TTC549 (cell line): ENCODE measurements at regions not wholly inside any gene's neighbourhood (a gene's known extent, or its start where the extent isn't known, plus 50 kb on each side); places are given as distances from the start of the nearest gene placed in this dataset.
A peak's percentile ranks its signal among the peaks of the same experiment; 100 is the strongest.
"Not testable (repeated sequence)": the region's sequence is repeated elsewhere in the genome, so short reads cannot be mapped to it uniquely, and the experiment has no call there.

ENCODE experiments used
- FAIRE-seq: peaks from 2 replicates; lab custom pipeline; 2012; peaks lifted over from hg19 to GRCh38; lab: Jason Lieb, UNC

DNA sequence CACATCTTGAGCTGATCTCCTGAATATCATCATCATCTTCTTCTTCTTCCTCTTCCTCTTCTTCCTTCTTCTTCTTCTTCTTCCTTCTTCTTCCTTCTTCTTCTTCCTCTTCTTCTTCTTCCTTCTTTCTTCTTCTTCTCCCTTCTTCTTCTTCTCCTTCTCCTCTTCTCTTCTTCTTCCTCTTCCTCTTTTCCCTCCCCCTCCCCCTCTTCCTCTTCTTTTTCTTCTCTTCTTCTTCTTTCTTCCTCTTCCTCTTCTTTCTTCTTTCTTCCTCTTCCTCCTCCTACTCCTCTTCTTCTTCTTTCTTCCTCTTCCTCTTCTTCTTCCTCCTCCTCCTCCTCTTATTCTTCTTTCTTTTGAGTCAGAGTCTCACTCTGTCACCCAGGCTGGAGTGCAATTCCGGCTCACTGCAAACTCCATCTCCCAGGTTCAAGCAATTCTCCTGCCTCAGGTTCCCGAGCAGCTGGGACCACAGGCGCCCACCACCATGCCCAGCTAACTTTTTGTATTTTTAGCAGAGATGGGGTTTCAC is 197.9 kb upstream of the NANOGP8 start:
- no peak for FAIRE-seq

- no peak for FAIRE-seq
Observed at GRCh38 chr15:35281515-35281914, 196.4 kb upstream of the NANOGP8 start.

GRCh38 chr15:35279811-35280210 is 194.7 kb upstream of the NANOGP8 start:
- no peak for FAIRE-seq

DNA sequence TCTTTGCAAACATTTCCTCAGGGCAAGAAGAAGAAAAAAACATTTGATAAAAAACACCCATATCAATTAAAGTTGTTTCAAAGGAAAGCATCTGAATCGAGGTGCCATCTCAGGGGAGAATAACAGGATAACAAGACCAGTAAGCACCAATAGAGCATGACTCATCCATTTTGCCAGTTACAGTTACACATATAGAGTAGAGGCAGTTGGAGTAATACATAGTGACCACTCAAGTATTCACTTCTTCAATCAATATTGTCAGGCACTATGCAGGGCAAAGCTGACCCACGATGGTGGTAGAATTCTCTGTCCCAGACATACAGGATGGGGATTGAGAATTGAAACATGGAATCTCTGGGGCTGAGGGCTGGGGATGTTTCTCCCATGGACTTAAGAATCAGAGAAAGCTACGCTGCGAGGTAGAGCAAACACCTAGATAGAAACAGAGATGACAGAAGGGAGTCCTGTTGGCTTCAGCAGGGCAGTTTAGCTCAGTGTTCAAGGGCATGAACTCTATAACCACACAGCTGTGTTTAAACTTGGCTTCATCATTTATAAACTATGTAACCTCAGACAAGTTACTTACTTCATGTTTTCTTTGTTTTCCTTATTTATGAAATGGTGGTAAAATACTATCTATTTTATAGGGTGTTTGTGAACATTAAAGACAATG is 186.4 kb upstream of the NANOGP8 start:
- FAIRE-seq: no peak

- FAIRE-seq: no peak
Observed at GRCh38 chr15:35260941-35261340, 175.8 kb upstream of the NANOGP8 start.

DNA sequence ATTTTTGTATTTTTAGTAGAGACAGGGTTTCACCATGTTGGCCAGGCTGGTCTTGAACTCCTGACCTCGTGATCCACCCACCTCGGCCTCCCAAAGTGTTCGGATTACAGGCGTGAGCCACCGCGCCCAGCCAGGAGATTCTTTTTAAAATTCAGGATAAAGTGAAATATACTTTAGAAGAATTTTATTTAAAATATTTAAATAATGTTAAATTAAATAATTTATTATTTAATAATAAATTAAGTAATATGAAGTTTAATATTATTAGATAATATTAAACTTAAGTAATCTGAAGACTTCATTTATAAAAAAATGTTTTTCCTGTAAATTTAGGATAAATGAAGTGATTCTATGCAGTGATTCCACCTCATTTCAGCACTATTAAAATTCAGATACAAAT is 175.2 kb upstream of the NANOGP8 start:
- peak; percentile 60 for FAIRE-seq

- FAIRE-seq: peak; percentile 5
Observed at GRCh38 chr15:35256551-35256950, 171.5 kb upstream of the NANOGP8 start.

DNA sequence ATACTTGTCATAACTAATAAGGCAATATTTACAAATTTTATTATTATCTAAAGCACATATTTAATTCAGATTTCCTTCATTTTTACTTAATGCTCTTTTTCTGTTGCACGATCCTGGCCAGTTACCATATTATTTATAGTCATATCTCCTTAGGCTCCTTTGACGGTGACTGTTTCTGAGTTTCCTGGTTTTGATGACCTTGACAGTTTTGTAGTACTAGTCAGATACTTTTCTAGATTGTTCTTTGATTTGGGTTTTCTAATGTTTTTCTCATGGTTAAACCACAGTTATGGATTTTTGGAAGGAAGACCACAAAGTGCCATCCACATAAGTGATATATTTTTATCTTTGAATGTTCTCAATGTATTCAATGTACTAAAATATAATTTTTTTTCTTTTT is 171.0 kb upstream of the NANOGP8 start:
- peak; percentile 50 for FAIRE-seq

GRCh38 chr15:35254908-35255307 is 169.8 kb upstream of the NANOGP8 start:
- FAIRE-seq: not testable (repeated sequence)

- no peak for FAIRE-seq
Observed at GRCh38 chr15:35254062-35254461, 169.0 kb upstream of the NANOGP8 start.

DNA sequence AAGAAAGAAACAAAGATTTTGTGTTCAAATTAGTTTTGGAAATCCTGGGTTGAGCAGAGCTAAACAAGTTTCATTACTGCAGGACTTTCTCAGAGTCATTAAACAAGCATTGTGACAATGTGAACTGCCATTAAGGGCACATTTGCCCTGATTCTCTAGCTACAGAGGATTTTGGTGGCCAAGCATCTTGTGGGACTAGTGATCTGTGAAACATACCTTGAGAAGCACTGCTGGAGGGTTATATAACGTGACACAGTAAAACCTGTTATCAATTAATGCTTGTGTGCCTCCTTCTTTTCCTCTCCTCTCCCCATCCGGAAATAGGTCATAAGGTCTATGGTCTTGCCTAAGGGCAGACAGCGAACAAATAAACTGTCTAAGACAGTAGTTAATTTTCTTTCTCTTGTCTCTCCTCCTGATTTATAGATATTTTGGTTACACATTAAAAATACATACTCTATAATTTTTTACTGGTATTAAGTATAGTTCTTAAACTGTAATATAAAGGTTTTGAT is 167.3 kb upstream of the NANOGP8 start:
- no peak for FAIRE-seq

DNA sequence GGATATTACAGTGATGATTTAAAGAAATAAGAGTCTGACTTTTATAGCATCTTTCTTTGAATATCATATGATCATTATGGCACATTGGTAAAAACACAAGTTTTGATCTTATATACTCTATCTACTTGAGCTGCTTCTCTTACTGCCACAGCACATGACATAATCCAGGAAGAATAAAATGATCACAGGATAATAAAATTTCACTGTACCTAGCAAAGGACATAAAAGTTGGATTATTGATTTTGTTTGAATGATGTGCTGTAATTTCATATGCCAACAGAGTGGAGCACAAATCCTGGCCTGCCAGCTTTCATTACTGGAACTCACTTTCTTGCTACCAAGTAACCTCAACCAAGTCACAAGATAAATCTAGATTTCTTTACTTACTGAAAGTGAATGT is 162.1 kb upstream of the NANOGP8 start:
- no peak for FAIRE-seq

GRCh38 chr15:35246451-35246850 is 161.4 kb upstream of the NANOGP8 start:
- FAIRE-seq: no peak

DNA sequence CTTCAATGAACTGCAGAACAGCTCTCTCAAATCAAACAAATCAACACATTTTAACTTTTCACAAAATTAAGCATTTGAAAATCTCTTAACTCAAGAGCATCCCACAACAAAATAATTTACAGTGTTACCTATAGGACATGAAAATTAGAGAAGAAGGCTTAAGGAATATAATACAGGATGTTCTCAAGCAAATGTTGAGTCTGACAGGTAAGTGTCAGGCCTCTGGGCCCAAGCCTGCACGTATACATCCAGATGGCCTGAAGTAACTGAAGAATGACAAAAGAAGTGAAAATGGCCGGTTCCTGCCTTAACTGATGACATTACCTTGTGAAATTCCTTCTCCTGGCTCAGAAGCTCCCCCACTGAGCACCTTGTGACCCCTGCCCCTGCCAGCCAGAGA is 160.6 kb upstream of the NANOGP8 start:
- not testable (repeated sequence) for FAIRE-seq

- FAIRE-seq: no peak
Observed at GRCh38 chr15:35244227-35244626, 159.1 kb upstream of the NANOGP8 start.

- FAIRE-seq: no peak
Observed at GRCh38 chr15:35243758-35244157, 158.7 kb upstream of the NANOGP8 start.

- not testable (repeated sequence) for FAIRE-seq
Observed at GRCh38 chr15:35239693-35240092, 154.6 kb upstream of the NANOGP8 start.

DNA sequence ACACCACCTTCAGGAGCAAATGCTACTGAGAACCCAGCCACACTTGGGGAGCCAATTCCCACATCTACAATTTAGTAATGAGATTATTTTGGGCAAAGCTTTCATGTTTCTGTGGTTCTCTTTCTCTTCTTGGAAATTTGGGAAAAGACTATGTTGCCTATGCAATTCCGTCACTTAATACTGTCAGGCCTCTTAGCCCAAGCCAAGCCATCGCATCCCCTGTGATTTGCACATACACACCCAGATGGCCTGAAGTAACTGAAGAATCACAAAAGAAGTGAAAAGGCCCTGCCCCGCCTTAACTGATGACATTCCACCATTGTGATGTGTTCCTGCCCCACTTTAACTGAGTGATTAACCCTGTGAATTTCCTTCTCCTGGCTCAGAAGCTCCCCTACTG is 153.4 kb upstream of the NANOGP8 start:
- not testable (repeated sequence) for FAIRE-seq

DNA sequence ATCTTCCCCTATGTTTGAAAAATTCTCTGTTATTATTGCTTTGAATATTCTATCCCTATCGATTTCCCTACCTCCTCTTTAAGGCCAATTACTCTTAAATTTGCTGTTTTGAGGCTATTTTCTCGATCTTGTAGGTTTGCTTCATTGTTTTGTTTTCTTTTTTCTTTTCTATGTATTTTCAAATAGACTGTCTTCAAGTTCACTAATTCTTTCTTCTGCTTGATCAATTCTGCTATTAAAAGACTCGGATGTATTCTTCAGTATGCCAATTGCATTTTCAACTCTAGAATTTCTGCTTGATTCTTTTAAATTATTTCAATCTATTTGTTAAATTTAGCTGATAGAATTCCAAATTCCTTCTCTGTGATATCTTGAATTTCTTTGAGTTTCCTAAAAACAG is 144.0 kb upstream of the NANOGP8 start:
- FAIRE-seq: no peak

- no peak for FAIRE-seq
Observed at GRCh38 chr15:35218215-35218614, 133.1 kb upstream of the NANOGP8 start.

DNA sequence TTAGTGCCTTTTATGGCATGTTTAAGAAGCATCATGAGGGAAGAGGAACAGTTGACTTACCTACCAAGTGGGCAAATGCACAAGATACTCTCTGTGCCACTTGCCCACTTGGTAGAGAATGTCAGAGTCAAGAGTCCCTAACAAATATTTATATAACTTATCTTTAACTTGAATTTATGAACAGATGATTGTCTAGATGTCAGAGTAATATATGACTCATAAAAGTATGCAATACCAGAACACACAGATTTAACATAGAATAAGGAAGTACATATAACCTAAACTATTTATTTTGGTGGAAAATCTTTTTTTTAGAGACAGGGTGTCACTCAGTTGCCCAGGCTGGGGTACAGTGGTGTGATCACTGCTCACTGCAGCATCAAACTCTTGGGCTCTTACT is 130.0 kb upstream of the NANOGP8 start:
- no peak for FAIRE-seq

DNA sequence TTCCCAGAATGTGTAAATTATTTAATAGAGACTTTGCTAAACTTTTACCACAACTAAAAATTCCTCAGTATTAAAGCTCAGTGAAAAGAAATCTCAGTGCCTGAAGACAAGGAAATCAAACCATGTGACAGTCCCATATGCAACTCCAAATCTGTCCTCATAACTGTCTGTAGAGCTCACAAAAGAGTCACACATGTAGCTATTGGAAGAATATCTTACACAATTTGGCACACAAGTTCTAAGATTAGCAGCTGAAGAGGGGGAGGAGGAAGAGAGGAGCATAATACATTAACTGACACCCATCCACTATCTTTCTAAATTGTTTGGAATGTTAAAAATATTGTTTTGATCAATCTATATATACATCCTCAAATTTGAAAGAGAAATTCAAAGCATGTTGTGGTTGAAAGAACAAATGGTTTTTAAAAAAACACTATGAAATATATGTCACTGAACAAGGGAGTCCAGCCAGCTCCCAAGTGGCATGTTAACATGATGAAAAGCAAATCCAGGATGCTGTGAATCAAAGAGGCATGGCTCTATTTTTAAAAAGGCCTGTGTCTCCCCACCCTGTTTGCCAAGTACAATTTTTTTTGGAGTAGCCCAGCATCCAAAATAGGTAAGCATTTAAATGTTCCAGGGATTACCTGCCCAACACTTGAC is 126.3 kb upstream of the NANOGP8 start:
- FAIRE-seq: no peak

DNA sequence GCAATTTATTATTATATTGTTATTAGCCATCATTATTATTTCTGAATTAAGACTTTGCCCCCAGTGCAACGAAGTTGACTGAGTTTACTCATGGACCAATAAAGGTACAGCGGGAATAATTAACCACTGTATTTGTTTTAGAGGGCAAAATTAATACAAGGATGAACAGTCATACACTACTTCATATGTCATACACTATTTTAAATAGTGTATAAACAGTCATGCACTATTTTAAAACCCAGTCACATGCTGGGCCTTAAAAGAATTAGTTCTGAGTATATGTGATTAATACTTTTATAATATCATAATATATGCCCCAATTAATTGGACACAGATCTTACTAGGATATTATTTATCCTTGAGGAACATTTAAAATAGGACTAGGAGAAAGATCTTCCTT is 125.3 kb upstream of the NANOGP8 start:
- FAIRE-seq: no peak

GRCh38 chr15:35209838-35210237 is 124.7 kb upstream of the NANOGP8 start:
- no peak for FAIRE-seq
